Stimulated activated naive CD8-positive, alpha-beta T cell treated with anti-CD3 and anti-CD28 coated beads, Interleukin-15, amount 100 ng/mL, for 72 hours (primary cell): ENCODE measurements at regions not wholly inside any gene's neighbourhood (a gene's known extent, or its start where the extent isn't known, plus 50 kb on each side); places are given as distances from the start of the nearest gene placed in this dataset.
A peak's percentile ranks its signal among the peaks of the same experiment; 100 is the strongest.

ENCODE experiments used
- ATAC-seq: fragments of 150-1000 bp; cut with Tn5 transposase; 2 replicates; pipeline ENCODE4 v1.10.0; 2021; ENCODE audit warnings: mild to moderate bottlenecking, moderate library complexity
- DNase-seq, 2 donors: peaks; one replicate each; pipeline ENCODE4 v3.0.0; 2021 to 2022
- H3K27ac Mint-ChIP-seq, 2 donors: one replicate each; pipeline ENCODE4 v1.8.0; 2022; ENCODE audit warnings: mild to moderate bottlenecking in 2 of 2, mixed read lengths in 2 of 2, moderate library complexity in 2 of 2
- H3K27me3 Mint-ChIP-seq: one replicate; pipeline ENCODE4 v1.8.0; 2022; ENCODE audit warnings: mixed read lengths
- H3K4me1 Mint-ChIP-seq: one replicate; pipeline ENCODE4 v1.8.0; 2022; ENCODE audit warnings: mild to moderate bottlenecking, mixed read lengths
- H3K4me3 Mint-ChIP-seq, 2 donors: one replicate each; pipeline ENCODE4 v1.8.0; 2022; ENCODE audit warnings: mild to moderate bottlenecking in 2 of 2, mixed read lengths in 2 of 2, moderate library complexity in 1 of 2
- H3K9me3 Mint-ChIP-seq, 2 donors: one replicate each; pipeline ENCODE4 v1.8.0; 2022; ENCODE audit warnings: mixed read lengths in 2 of 2

DNA sequence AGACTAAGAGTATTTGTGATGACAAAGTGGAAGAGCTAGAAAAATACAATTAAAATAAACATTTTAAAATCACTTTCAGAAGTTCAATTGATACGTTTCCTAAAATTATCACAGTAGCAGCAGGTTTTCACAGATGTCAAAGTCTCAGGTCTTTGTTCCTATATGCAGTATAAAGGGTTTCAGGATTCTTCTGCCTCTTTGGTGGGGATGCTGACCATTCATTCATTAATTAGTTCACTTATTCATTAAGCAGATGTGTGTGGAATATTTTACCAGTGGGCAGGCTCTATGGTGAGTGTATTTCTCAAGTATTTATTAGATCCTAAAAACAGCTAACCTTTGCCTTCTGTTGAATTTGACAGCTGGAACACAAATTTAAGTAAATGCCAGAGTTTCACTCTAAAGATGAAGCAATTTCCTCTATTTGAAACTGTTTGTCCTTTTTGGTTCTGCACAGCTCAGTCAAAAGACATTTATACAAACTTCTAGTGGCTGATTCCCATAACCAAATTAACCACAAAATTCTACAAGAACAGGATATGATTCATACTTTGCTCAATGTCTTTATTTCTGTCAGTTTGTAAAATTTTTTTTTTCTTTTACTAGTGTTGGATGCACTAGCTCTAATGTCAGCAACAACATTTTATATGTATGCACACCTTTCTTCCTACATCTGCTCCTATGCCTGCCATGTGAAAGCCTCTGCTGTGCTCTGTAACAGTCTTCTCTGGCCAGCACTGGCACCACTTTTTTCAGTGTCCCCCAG lies 75.9 kb upstream of the PRR16 start:
- DNase-seq (no peak), ATAC-seq (peak; percentile 74)
- no peak overlapping the region for H3K27ac Mint-ChIP-seq
- H3K27me3 Mint-ChIP-seq, result no peaks in the 10 kb centered on the region
- peaks cover 10% of the 10 kb centered on the region for H3K4me1 Mint-ChIP-seq
- H3K4me3 Mint-ChIP-seq, result no peak overlapping the region
- no peaks in the 10 kb centered on the region for H3K9me3 Mint-ChIP-seq

DNA sequence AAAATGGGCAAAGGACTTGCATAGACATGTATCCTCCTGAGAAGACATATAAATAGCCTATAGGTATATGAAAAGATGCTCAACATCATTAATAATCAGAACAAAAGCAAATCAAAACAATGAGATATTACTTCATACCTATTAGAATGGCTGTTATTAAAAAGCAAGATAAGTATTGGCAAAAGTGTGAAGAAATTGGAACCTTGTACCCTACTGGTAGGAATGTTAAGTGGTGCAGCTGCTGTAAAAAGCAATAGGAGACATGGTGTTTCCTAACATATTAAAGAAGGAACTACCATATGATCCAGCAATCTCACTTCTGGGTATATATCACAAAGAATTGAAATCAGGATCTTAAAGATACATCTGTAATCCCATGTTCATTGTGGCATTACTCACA lies 69.8 kb upstream of the PRR16 start:
- Mint-ChIP-seq H3K4me1 (no peaks in the 10 kb centered on the region), H3K4me3 (no peak overlapping the region), H3K27ac (no peak overlapping the region), H3K27me3 (no peaks in the 10 kb centered on the region), H3K9me3 (peaks cover 10 to 11% of the 10 kb centered on the region in 2 donors)
- DNase-seq (no peak), ATAC-seq (no peak)

DNA sequence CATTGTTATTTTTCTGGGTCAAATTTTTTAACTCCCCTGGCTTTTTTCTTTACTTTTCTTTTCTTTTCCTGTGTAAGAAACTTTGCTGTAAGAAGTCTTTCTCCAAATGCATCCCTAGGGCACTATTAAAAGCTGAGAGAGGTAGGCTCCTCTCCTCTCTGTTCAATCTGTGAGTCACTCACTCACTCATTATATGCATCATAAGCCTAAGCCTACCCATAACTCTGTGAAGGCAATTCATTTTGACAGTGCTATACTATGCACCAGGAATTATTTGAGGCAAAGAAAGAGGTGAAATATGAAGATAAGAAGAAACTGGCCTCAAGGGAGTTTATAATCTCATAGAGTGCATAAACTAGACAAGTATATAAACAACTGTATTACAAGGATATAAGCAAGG lies 67.9 kb upstream of the PRR16 start:
- no peaks in the 10 kb centered on the region for H3K27me3 Mint-ChIP-seq
- DNase-seq, result no peak
- H3K27ac Mint-ChIP-seq, result no peak overlapping the region
- no peaks in the 10 kb centered on the region for H3K4me1 Mint-ChIP-seq
- H3K4me3 Mint-ChIP-seq, result no peak overlapping the region
- ATAC-seq, result no peak
- peaks cover 17 to 25% of the 10 kb centered on the region in 2 donors for H3K9me3 Mint-ChIP-seq

DNA sequence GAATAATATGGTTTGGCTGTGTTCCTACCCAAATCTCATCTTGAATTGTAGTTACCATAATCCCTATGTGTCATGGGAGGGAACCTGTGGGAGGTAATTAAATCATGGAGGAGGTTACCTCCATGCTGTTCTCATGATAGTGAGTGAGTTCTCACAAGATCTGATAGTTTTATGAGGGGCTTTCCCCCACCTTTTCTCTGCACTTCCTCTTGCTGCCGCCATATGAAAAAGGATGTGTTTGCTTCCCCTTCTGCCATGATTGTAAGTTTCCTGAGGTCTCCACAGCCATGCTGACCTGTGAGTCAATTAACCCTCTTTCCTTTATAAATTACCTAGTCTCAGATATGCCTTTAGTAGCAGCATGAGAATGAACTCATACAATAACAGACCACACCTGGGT lies 63.7 kb upstream of the PRR16 start:
- ATAC-seq (no peak), DNase-seq (no peak)
- H3K4me3 Mint-ChIP-seq, result no peak overlapping the region
- no peaks in the 10 kb centered on the region for H3K4me1 Mint-ChIP-seq
- no peaks in the 10 kb centered on the region for H3K27me3 Mint-ChIP-seq
- H3K27ac Mint-ChIP-seq, result no peak overlapping the region
- H3K9me3 Mint-ChIP-seq, result peaks cover 17 to 25% of the 10 kb centered on the region in 2 donors

DNA sequence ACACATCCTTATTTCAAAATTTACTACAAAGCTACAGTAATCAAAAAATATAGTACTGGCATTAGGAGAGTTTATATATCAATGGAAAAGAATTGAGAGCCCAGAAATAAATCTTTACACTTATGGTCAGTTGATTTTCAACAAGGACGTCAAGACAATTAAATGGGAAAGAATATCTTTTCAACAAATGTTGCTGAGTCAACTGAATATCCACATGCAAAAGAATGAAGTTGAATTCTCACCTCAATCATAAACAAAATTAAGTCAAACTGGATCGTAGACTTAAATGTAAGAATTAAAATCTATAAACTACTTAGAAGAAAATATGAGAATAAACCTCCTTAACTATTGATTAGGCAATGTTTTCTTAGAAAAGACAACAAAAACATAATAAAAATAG lies 61.5 kb upstream of the PRR16 start:
- peaks cover 25 to 38% of the 10 kb centered on the region in 2 donors for H3K9me3 Mint-ChIP-seq
- H3K4me1 Mint-ChIP-seq, result no peaks in the 10 kb centered on the region
- H3K4me3 Mint-ChIP-seq, result no peak overlapping the region
- H3K27ac Mint-ChIP-seq, result no peak overlapping the region
- DNase-seq, result no peak
- no peak for ATAC-seq
- no peaks in the 10 kb centered on the region for H3K27me3 Mint-ChIP-seq

DNA sequence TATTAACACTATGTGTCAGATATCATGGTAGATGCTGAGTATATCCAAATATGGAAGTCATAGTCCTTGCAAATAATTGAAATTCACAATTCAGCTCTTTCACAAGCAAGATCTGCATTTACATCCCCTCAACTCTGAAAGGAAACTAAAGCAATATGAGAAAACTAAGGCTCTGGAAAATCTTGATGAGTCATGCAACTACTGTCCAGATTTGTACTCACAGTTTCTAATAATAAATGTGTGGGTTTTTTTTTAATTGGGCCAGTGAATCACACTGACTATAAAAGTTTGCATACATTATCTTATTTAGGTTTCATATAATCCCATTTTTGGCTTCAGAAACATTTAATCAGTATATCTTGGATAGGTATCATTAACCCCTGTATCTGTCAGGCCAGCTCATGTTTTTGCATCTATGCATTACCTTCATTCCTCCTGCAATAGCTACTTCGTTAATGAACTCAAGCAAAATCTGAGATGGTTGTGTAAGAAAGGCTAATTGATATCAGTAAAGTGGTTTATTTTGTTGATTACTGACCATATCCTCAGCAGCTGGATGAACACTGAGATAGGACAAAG lies 58.7 kb upstream of the PRR16 start:
- H3K27me3 Mint-ChIP-seq, result no peaks in the 10 kb centered on the region
- DNase-seq (no peak), ATAC-seq (no peak)
- H3K4me1 Mint-ChIP-seq, result no peaks in the 10 kb centered on the region
- peaks cover 11 to 24% of the 10 kb centered on the region in 2 donors for H3K9me3 Mint-ChIP-seq
- no peak overlapping the region for H3K27ac Mint-ChIP-seq
- no peak overlapping the region for H3K4me3 Mint-ChIP-seq

DNA sequence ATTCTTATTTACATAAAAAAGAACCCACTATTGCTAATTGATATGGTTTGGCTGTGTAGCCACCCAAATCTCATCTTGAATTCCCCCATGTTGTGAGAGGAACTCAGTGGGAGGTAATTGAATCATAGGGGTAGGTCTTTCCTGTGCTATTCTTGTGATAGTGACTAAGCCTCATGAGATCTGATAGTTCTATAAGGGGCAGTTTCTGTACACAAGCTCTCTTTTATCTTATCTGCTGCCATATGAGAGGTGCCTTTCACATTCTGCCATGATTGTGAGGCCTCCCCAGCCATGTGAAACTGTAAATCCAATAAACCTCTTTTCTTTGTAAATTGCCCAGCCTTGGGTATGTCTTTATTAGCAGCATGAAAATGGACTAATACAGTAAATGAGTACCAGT lies 58.2 kb upstream of the PRR16 start:
- Mint-ChIP-seq H3K9me3 (peaks cover 11 to 25% of the 10 kb centered on the region in 2 donors), H3K27me3 (no peaks in the 10 kb centered on the region), H3K4me3 (no peak overlapping the region), H3K4me1 (no peaks in the 10 kb centered on the region), H3K27ac (no peak overlapping the region)
- DNase-seq (no peak), ATAC-seq (no peak)

DNA sequence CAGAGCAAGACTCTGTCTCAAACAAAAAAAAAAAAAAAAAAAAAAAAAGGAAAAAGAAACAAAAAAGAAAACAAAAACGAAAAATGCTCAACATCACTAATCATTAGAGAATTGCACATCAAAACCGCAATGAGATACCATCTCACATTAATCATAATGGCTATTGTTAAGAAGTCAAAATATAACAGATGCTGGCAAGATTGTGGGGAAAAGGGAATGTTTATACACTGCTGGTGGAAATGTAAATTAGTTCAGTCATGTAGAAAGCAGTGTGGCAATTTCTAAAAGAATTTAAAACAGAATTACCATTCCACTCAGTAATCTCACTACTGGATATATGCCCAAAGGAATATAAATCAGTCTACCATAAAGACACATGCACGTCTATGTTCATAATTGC lies 50.4 kb upstream of the PRR16 start:
- peaks cover 0 to 8% of the 10 kb centered on the region in 2 donors for H3K9me3 Mint-ChIP-seq
- H3K4me3 Mint-ChIP-seq, result no peak overlapping the region
- no peaks in the 10 kb centered on the region for H3K4me1 Mint-ChIP-seq
- H3K27me3 Mint-ChIP-seq, result no peaks in the 10 kb centered on the region
- H3K27ac Mint-ChIP-seq, result no peak overlapping the region
- ATAC-seq (no peak), DNase-seq (no peak)
